ENCODE measurements at regions not wholly inside any gene's neighbourhood (a gene's known extent, or its start where the extent isn't known, plus 50 kb on each side); places are given as distances from the start of the nearest gene placed in this dataset.
A peak's percentile ranks its signal among the peaks of the same experiment; 100 is the strongest.

- H3K9me3 ChIP-seq (ENCODE audit: control insufficient read depth in 2 of 3, insufficient read depth in 1 of 3, low read length in 3 of 3): no peaks in the 10 kb centered on the region
- H3K4me1 ChIP-seq (ENCODE audit: control insufficient read depth in 2 of 3, insufficient read depth in 2 of 3, low read depth in 1 of 3, low read length in 3 of 3): no peaks in the 10 kb centered on the region
- no peak overlapping the region for H3K9ac ChIP-seq (ENCODE audit: low read length in 3 of 3)
- H3K4me3 ChIP-seq (ENCODE audit: low read length in 3 of 3): no peak overlapping the region
- no peak for FAIRE-seq
- H3K36me3 ChIP-seq (ENCODE audit: control insufficient read depth in 2 of 3, insufficient read depth in 3 of 3, low read length in 3 of 3): no peaks in the 10 kb centered on the region
- no peaks in the 10 kb centered on the region for H3K27me3 ChIP-seq (ENCODE audit: control insufficient read depth, insufficient read depth, low read length)
- intact Hi-C loops (cut with DNase I): no loop called here
- TF ChIP-seq, protein P1, sequence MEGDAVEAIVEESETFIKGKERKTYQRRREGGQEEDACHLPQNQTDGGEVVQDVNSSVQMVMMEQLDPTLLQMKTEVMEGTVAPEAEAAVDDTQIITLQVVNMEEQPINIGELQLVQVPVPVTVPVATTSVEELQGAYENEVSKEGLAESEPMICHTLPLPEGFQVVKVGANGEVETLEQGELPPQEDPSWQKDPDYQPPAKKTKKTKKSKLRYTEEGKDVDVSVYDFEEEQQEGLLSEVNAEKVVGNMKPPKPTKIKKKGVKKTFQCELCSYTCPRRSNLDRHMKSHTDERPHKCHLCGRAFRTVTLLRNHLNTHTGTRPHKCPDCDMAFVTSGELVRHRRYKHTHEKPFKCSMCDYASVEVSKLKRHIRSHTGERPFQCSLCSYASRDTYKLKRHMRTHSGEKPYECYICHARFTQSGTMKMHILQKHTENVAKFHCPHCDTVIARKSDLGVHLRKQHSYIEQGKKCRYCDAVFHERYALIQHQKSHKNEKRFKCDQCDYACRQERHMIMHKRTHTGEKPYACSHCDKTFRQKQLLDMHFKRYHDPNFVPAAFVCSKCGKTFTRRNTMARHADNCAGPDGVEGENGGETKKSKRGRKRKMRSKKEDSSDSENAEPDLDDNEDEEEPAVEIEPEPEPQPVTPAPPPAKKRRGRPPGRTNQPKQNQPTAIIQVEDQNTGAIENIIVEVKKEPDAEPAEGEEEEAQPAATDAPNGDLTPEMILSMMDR (IDR thresholded peaks at IDR 0.05; ENCODE audit: borderline replicate concordance, extremely low read depth, insufficient read depth): no peak
- H3K27ac ChIP-seq (ENCODE audit: low read depth in 2 of 2, low read length in 2 of 2): no peak overlapping the region
- DNase-seq: no peak
These were observed 1317.7 kb upstream of the ACVR2A start for GRCh38 chr2:146527166-146527565.

GRCh38 chr2:146523196-146523595 is 1321.6 kb upstream of the ACVR2A start:
- peak in 1 of 5 donors; percentile 15 for DNase-seq
- Histone ChIP-seq H3K27me3 (ENCODE audit: control insufficient read depth, insufficient read depth, low read length) (no peaks in the 10 kb centered on the region), H3K27ac (ENCODE audit: low read depth in 2 of 2, low read length in 2 of 2) (no peak overlapping the region), H3K9me3 (ENCODE audit: control insufficient read depth in 2 of 3, insufficient read depth in 1 of 3, low read length in 3 of 3) (no peaks in the 10 kb centered on the region), H3K4me3 (ENCODE audit: low read length in 3 of 3) (no peak overlapping the region), H3K9ac (ENCODE audit: low read length in 3 of 3) (no peak overlapping the region), H3K36me3 (ENCODE audit: control insufficient read depth in 2 of 3, insufficient read depth in 3 of 3, low read length in 3 of 3) (no peaks in the 10 kb centered on the region), H3K4me1 (ENCODE audit: control insufficient read depth in 2 of 3, insufficient read depth in 2 of 3, low read depth in 1 of 3, low read length in 3 of 3) (no peaks in the 10 kb centered on the region)
- TF ChIP-seq, protein P1 (IDR thresholded peaks at IDR 0.05; ENCODE audit: borderline replicate concordance, extremely low read depth, insufficient read depth): no peak
- intact Hi-C loops (cut with DNase I): no loop called here
- FAIRE-seq: no peak

- Histone ChIP-seq H3K27me3 (ENCODE audit: control insufficient read depth, insufficient read depth, low read length) (no peaks in the 10 kb centered on the region), H3K9ac (ENCODE audit: low read length in 3 of 3) (no peak overlapping the region), H3K4me1 (ENCODE audit: control insufficient read depth in 2 of 3, insufficient read depth in 2 of 3, low read depth in 1 of 3, low read length in 3 of 3) (no peaks in the 10 kb centered on the region), H3K27ac (ENCODE audit: low read depth in 2 of 2, low read length in 2 of 2) (no peak overlapping the region), H3K36me3 (ENCODE audit: control insufficient read depth in 2 of 3, insufficient read depth in 3 of 3, low read length in 3 of 3) (no peaks in the 10 kb centered on the region), H3K4me3 (ENCODE audit: low read length in 3 of 3) (no peak overlapping the region), H3K9me3 (ENCODE audit: control insufficient read depth in 2 of 3, insufficient read depth in 1 of 3, low read length in 3 of 3) (no peaks in the 10 kb centered on the region)
- FAIRE-seq (no peak), DNase-seq (peak in 2 of 5 donors; percentile 10 to 16)
- intact Hi-C loops (cut with DNase I): no loop called here
- TF ChIP-seq, protein P1 (IDR thresholded peaks at IDR 0.05; ENCODE audit: borderline replicate concordance, extremely low read depth, insufficient read depth): no peak
These were observed 1338.0 kb upstream of the ACVR2A start for GRCh38 chr2:146506851-146507250.

DNA sequence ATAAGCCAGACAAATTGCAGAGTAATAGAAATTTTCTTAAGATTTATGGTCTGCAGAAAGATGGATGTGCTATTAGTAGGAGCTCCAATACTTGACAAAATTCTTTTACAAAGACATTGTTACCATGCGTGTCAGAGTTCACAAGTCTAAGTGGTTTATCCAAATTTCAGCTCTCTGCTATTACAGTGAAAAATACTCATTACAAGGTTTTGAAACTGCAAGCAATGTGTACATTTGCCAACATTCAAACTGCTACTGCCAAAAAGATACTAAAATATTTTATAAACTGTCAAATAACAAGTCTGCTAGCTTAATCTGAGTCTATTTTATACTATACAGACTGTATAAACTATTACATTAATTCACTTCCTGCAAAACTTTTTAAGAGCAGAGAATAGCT is 1341.5 kb upstream of the ACVR2A start:
- Histone ChIP-seq H3K27me3 (ENCODE audit: control insufficient read depth, insufficient read depth, low read length) (no peaks in the 10 kb centered on the region), H3K36me3 (ENCODE audit: control insufficient read depth in 2 of 3, insufficient read depth in 3 of 3, low read length in 3 of 3) (no peaks in the 10 kb centered on the region), H3K9ac (ENCODE audit: low read length in 3 of 3) (no peak overlapping the region), H3K4me3 (ENCODE audit: low read length in 3 of 3) (no peak overlapping the region), H3K27ac (ENCODE audit: low read depth in 2 of 2, low read length in 2 of 2) (no peak overlapping the region), H3K9me3 (ENCODE audit: control insufficient read depth in 2 of 3, insufficient read depth in 1 of 3, low read length in 3 of 3) (no peaks in the 10 kb centered on the region), H3K4me1 (ENCODE audit: control insufficient read depth in 2 of 3, insufficient read depth in 2 of 3, low read depth in 1 of 3, low read length in 3 of 3) (no peaks in the 10 kb centered on the region)
- intact Hi-C loops (cut with DNase I): no loop called here
- peak in 1 of 5 donors; percentile 33 for DNase-seq
- TF ChIP-seq, protein P1 (IDR thresholded peaks at IDR 0.05; ENCODE audit: borderline replicate concordance, extremely low read depth, insufficient read depth): no peak
- no peak for FAIRE-seq

Data from kidney (tissue), 13 donors.